ENCODE measurements at regions not wholly inside any gene's neighbourhood (a gene's known extent, or its start where the extent isn't known, plus 50 kb on each side); places are given as distances from the start of the nearest gene placed in this dataset.

DNA sequence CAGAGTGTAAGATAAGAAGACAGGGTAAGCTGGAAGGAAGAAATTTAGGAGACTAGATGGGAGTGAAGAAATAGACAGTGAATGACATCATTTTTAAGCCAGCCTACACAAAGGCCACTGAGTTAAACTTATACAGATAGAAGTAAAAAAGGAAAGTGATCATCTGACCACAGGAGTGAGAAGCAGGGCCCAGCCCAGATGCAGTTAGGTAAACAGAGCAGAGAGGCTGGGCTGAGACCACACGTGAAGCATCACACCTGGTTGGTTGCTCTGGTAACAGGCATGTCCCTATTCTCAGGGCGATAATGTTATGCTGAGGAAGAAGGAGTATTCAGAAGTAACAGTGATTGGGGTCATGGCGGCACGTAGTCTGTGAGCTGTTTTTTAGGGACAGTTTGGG lies 1079.4 kb downstream of the AACS start:
- Histone ChIP-seq H3K4me3 (no peak overlapping the region), H3K9me3 (peaks cover 0 to 6% (median 0%) of the 10 kb centered on the region in 3 donors), H3K4me1 (no peaks in the 10 kb centered on the region), H3K27ac (no peak overlapping the region), H3K36me3 (no peaks in the 10 kb centered on the region), H3K27me3 (no peaks in the 10 kb centered on the region)
- 90% methylated on average over 4 of the region's 4 CpGs for WGBS, 2 donors
- intact Hi-C loops (cut with DNase I), result no loop called here
- DNase-seq, result no peak
- no peak for TF ChIP-seq CTCF (IDR thresholded peaks at IDR 0.05)
- TF ChIP-seq POLR2A (IDR thresholded peaks at IDR 0.05), result no peak

DNA sequence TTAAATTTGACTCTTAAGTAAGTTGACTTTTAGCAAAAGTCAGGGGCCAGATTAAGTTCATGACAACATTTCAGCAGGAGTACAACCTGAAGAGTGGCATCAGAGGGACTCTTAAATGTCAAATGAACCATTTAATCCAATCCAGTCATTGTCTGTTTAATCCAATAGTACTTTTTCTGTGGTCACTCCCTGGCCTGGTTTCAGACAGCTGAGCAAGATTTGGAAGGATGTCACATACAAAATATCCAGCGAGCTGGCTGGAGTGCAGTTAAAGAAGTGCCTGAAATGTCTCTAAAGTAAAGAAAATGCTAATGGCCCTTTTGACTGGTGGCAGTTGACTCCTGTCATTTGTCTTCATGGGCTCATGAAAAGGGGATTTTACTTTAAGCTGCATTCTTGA lies 1082.1 kb downstream of the AACS start:
- no peaks in the 10 kb centered on the region for H3K36me3 ChIP-seq
- H3K4me3 ChIP-seq, result no peak overlapping the region
- H3K4me1 ChIP-seq, result no peaks in the 10 kb centered on the region
- intact Hi-C loops (cut with DNase I), result no loop called here
- no peaks in the 10 kb centered on the region for H3K9me3 ChIP-seq
- 40 to 54% methylated on average over 1 of the region's 1 CpG for WGBS, 2 donors
- DNase-seq, result no peak
- no peak for TF ChIP-seq CTCF (IDR thresholded peaks at IDR 0.05)
- no peak for TF ChIP-seq POLR2A (IDR thresholded peaks at IDR 0.05)
- no peak overlapping the region for H3K27ac ChIP-seq
- no peaks in the 10 kb centered on the region for H3K27me3 ChIP-seq

DNA sequence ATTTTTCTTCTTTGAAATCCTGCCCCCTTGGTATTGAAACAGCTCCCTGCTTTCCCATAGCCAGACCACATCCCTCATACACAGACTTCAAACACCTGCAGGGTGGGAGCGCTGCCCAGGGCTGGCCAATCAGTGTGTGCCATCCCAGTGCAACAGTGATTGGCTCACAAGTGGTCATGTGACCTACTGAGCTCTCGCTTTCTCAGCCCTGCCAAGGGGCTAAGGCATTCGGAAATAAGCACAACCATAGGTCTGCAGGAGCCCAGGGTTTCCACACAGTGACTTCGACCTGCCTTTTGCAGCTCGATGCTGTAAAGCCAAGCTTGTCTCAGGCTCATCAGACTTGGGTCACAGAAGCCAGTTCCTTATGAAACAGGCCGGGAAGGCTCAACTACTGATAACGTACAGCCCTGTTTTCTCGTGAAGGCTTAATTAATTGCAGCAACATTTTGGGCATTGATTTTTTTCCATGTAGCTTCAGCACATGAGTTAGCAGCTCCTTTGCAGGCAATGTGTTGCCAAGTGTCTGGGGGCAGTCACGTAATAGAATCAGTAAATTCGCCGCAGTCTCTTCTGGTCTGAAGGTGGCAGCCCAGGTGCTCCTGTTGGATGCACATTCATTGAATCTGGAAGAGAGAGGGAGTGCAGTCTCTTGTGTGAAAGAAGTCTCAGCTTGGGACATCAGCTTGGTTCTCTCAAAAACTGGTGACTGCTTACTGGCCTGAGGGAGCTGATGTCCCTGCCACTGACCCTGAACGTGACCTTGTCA lies 1091.8 kb downstream of the AACS start:
- no peak overlapping the region for H3K27ac ChIP-seq
- DNase-seq, result no peak
- H3K36me3 ChIP-seq, result no peaks in the 10 kb centered on the region
- TF ChIP-seq POLR2A (IDR thresholded peaks at IDR 0.05), result no peak
- no peak overlapping the region for H3K4me3 ChIP-seq
- intact Hi-C loops (cut with DNase I), result no loop called here
- H3K9me3 ChIP-seq, result no peaks in the 10 kb centered on the region
- H3K4me1 ChIP-seq, result no peaks in the 10 kb centered on the region
- H3K27me3 ChIP-seq, result no peaks in the 10 kb centered on the region
- WGBS, 2 donors, result 72 to 76% methylated on average over 9 to 10 of the region's 12 CpGs

DNA sequence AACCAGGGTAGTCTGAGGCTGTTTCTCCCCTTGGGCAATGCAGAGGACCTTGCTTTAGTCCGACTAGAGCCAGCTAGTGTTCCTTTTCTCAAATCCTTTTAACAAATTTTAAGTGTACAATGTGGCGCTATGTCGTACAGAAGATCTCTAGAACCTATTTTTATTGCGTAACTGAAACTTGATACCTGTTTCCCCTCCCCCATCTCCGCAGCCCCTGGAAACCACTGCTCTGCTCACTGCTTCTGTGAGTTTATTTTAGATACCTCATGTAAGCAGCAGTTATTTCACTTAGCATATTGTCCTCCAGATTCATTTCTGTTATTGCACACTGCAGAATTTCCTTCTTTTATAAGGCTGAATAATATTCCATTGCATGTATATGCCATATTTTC lies 1092.3 kb downstream of the AACS start:
- Histone ChIP-seq H3K27ac (no peak overlapping the region), H3K9me3 (no peaks in the 10 kb centered on the region), H3K27me3 (no peaks in the 10 kb centered on the region), H3K4me3 (no peak overlapping the region), H3K36me3 (no peaks in the 10 kb centered on the region), H3K4me1 (no peaks in the 10 kb centered on the region)
- WGBS, 2 donors, result 79 to 83% methylated on average over 5 of the region's 5 CpGs
- intact Hi-C loops (cut with DNase I), result no loop called here
- DNase-seq, result no peak
- no peak for TF ChIP-seq CTCF (IDR thresholded peaks at IDR 0.05)
- no peak for TF ChIP-seq POLR2A (IDR thresholded peaks at IDR 0.05)

GRCh38 chr12:126159139-126159538 lies 1093.9 kb downstream of the AACS start:
- Histone ChIP-seq H3K4me3 (no peak overlapping the region), H3K9me3 (no peaks in the 10 kb centered on the region), H3K4me1 (no peaks in the 10 kb centered on the region), H3K27ac (no peak overlapping the region), H3K27me3 (no peaks in the 10 kb centered on the region), H3K36me3 (no peaks in the 10 kb centered on the region)
- WGBS, 2 donors, result 64 to 66% methylated on average over 5 of the region's 5 CpGs
- TF ChIP-seq POLR2A (IDR thresholded peaks at IDR 0.05) (no peak), CTCF (IDR thresholded peaks at IDR 0.05) (no peak)
- no peak for DNase-seq
- intact Hi-C loops (cut with DNase I), result no loop called here

DNA sequence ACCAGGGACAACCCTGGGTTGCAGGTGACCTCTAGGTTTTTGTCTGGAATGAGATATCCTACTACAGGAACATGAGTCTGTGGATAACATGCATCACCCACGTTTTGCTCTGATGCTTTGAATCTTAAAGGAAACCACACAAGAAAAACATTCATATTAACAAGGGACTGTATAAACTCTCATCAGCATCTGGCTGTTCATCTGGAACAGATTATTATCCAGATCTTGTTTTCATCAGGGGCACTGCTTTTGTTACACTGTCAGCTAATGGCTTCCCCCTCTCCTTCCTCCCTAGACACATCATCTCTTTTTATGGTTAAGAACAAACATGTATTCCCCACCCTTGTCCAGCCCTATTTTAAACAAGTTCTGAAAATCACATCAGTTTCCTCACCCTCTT lies 1095.7 kb downstream of the AACS start:
- Histone ChIP-seq H3K27ac (no peak overlapping the region), H3K4me3 (no peak overlapping the region), H3K36me3 (no peaks in the 10 kb centered on the region), H3K9me3 (no peaks in the 10 kb centered on the region), H3K4me1 (no peaks in the 10 kb centered on the region), H3K27me3 (no peaks in the 10 kb centered on the region)
- no peak for DNase-seq
- intact Hi-C loops (cut with DNase I), result no loop called here
- WGBS, 2 donors, result 9 to 40% methylated on average over 1 of the region's 1 CpG
- TF ChIP-seq POLR2A (IDR thresholded peaks at IDR 0.05), result no peak
- no peak for TF ChIP-seq CTCF (IDR thresholded peaks at IDR 0.05)
